ENCODE measurements at regions not wholly inside any gene's neighbourhood (a gene's known extent, or its start where the extent isn't known, plus 50 kb on each side); places are given as distances from the start of the nearest gene placed in this dataset.
A peak's percentile ranks its signal among the peaks of the same experiment; 100 is the strongest.

- no peak for DNase-seq
These were observed 162.9 kb upstream of the IGF1R start for GRCh38 chr15:98485451-98485850.

- no peak for DNase-seq
These were observed 154.3 kb upstream of the IGF1R start for GRCh38 chr15:98493966-98494511.

- no peak for DNase-seq
These were observed 147.1 kb upstream of the IGF1R start for GRCh38 chr15:98501192-98501591.

- no peak for DNase-seq
These were observed 146.7 kb upstream of the IGF1R start for GRCh38 chr15:98501632-98502031.

- DNase-seq, result no peak
These were observed 144.4 kb upstream of the IGF1R start for GRCh38 chr15:98503970-98504369.

GRCh38 chr15:98504998-98505397, 143.3 kb upstream of the IGF1R start:
- no peak for DNase-seq

- DNase-seq, result no peak
These were observed 142.7 kb upstream of the IGF1R start for GRCh38 chr15:98505611-98506031.

GRCh38 chr15:98506172-98506571, 142.2 kb upstream of the IGF1R start:
- no peak for DNase-seq

GRCh38 chr15:98506711-98507110, 141.6 kb upstream of the IGF1R start:
- DNase-seq, result no peak

- no peak for DNase-seq
These were observed 134.8 kb upstream of the IGF1R start for GRCh38 chr15:98513428-98513986.

- no peak for DNase-seq
These were observed 134.2 kb upstream of the IGF1R start for GRCh38 chr15:98514034-98514622.

- peak; percentile 76 for DNase-seq
These were observed 129.3 kb upstream of the IGF1R start for GRCh38 chr15:98518823-98519561.

GRCh38 chr15:98519767-98520550, 128.4 kb upstream of the IGF1R start:
- no peak for DNase-seq

GRCh38 chr15:98522127-98522526, 126.2 kb upstream of the IGF1R start:
- DNase-seq, result no peak

- DNase-seq, result no peak
These were observed 124.3 kb upstream of the IGF1R start for GRCh38 chr15:98523912-98524662.

- DNase-seq, result no peak
These were observed 123.3 kb upstream of the IGF1R start for GRCh38 chr15:98524838-98525660.

- no peak for DNase-seq
These were observed 122.7 kb upstream of the IGF1R start for GRCh38 chr15:98525661-98526001.

GRCh38 chr15:98526094-98526493, 122.2 kb upstream of the IGF1R start:
- no peak for DNase-seq

GRCh38 chr15:98528046-98528725, 120.2 kb upstream of the IGF1R start:
- DNase-seq, result no peak

GRCh38 chr15:98529205-98530145, 118.9 kb upstream of the IGF1R start:
- no peak for DNase-seq

All from NCI-H2171 (cell line).